H1 (cell line): ENCODE measurements at regions not wholly inside any gene's neighbourhood (a gene's known extent, or its start where the extent isn't known, plus 50 kb on each side); places are given as distances from the start of the nearest gene placed in this dataset.
"Not testable (repeated sequence)": the region's sequence is repeated elsewhere in the genome, so short reads cannot be mapped to it uniquely, and the experiment has no call there.

Experiments
- CTCF ChIA-PET: fragments of 300-600 bp; sonication (Branson Sonifier 250); formaldehyde crosslinking; loops from one replicate; lab custom pipeline; 2021; ENCODE audit not compliant: partially characterized antibody; lab: Charles Lee
- POLR2A ChIA-PET: fragments of 300-600 bp; sonication (Branson Sonifier 250); formaldehyde crosslinking; loops from one replicate; lab custom pipeline; 2021; ENCODE audit warnings: inconsistent platforms; ENCODE audit not compliant: partially characterized antibody; lab: Charles Lee
- DNase-seq, 2 experiments: peaks; one replicate each; pipeline versions ENCODE4 v3.0.0 to v3.0.0-alpha.2; 2010 to 2022; ENCODE audit warnings: low spot score in 2 of 2, low read depth in 1 of 2, mixed read lengths in 1 of 2
- FAIRE-seq: peaks from 2 replicates; lab custom pipeline; 2011; peaks lifted over from hg19 to GRCh38; lab: Jason Lieb, UNC
- H2AFZ ChIP-seq: 2 replicates; pipeline ENCODE4 v1.8.1; 2012; ENCODE audit warnings: low read length, inconsistent platforms
- H2AK5ac ChIP-seq: 2 replicates; pipeline ENCODE4 v1.6.1; 2013; ENCODE audit warnings: low read depth, low read length
- H2BK120ac ChIP-seq: replicated peaks from 2 replicates; pipeline ENCODE3; 2013; ENCODE audit warnings: low read depth, low read length, inconsistent platforms
- H2BK12ac ChIP-seq: 2 replicates; pipeline ENCODE4 v1.6.1; 2013; ENCODE audit warnings: low read depth, low read length
- H2BK15ac ChIP-seq: 2 replicates; pipeline ENCODE4 v1.6.1; 2013; ENCODE audit warnings: low read length
- H2BK20ac ChIP-seq: 2 replicates; pipeline ENCODE4 v1.6.1; 2013; ENCODE audit warnings: low read length
- H2BK5ac ChIP-seq: 2 replicates; pipeline ENCODE4 v1.6.1; 2013; ENCODE audit warnings: low read depth, low read length
- H3K14ac ChIP-seq: 2 replicates; pipeline ENCODE4 v1.6.1; 2013; ENCODE audit warnings: inconsistent platforms; ENCODE audit not compliant: insufficient read length
- H3K18ac ChIP-seq: 2 replicates; pipeline ENCODE4 v1.6.1; 2013; ENCODE audit warnings: low read length; ENCODE audit errors: extremely low read depth
- H3K23ac ChIP-seq: 2 replicates; pipeline ENCODE4 v1.6.1; 2013; ENCODE audit warnings: inconsistent platforms; ENCODE audit not compliant: insufficient read length
- H3K23me2 ChIP-seq: 2 replicates; pipeline ENCODE4 v1.6.1; 2013; ENCODE audit warnings: low read depth, low read length
- H3K27ac ChIP-seq: 2 replicates; pipeline ENCODE4 v1.6.1; 2011; ENCODE audit warnings: low read depth, low read length, inconsistent platforms
- H3K27me3 ChIP-seq, 4 experiments: replicated peaks in 1 of 4; 1 replicate in 1 of 4; 2 replicates in 3 of 4; pipeline versions ENCODE4 v1.6.1 to v1.8.1; 2011 to 2013; ENCODE audit warnings: low read length in 3 of 4, mild to moderate bottlenecking in 3 of 4, inconsistent platforms in 2 of 4, mixed read lengths in 2 of 4, moderate library complexity in 1 of 4; ENCODE audit not compliant: control insufficient read depth in 3 of 4, insufficient read depth in 3 of 4; ENCODE audit errors: extremely low read depth in 1 of 4
- H3K36me3 ChIP-seq, 4 experiments: 2 replicates each; pipeline versions ENCODE4 v1.6.1 to v1.8.1; 2011 to 2013; ENCODE audit warnings: mild to moderate bottlenecking in 4 of 4, low read length in 3 of 4, moderate library complexity in 2 of 4, control low read depth in 1 of 4, inconsistent platforms in 1 of 4; ENCODE audit not compliant: insufficient read depth in 4 of 4, control insufficient read depth in 2 of 4
- H3K4ac ChIP-seq: replicated peaks from 2 replicates; pipeline ENCODE3; 2013; ENCODE audit warnings: low read length, low read depth, mixed read lengths, inconsistent platforms; ENCODE audit not compliant: insufficient read length
- H3K4me1 ChIP-seq, 4 experiments: replicated peaks in 1 of 4; 1 replicate in 1 of 4; 2 replicates in 3 of 4; pipeline versions ENCODE4 v1.6.1 to v1.8.1; 2011 to 2013; ENCODE audit warnings: low read length in 3 of 4, inconsistent platforms in 2 of 4, mixed read lengths in 1 of 4; ENCODE audit not compliant: insufficient read depth in 4 of 4, control insufficient read depth in 3 of 4
- H3K4me2 ChIP-seq, 2 experiments: 2 replicates each; pipeline versions ENCODE4 v1.6.1 to v1.8.1; 2011 to 2013; ENCODE audit warnings: low read depth in 2 of 2, low read length in 2 of 2, control low read depth in 1 of 2, inconsistent platforms in 1 of 2, mild to moderate bottlenecking in 1 of 2; ENCODE audit not compliant: insufficient read depth in 1 of 2
- H3K4me3 ChIP-seq, 4 experiments: fragments of 200-600, 300-600 bp in 1 of 4; sonication (generic), shearing (Covaris generic), sonication (Bioruptor Twin) in 1 of 4; 2 replicates each; pipeline versions ENCODE4 v1.5.1 to v1.8.1; 2011 to 2016; ENCODE audit warnings: low read length in 4 of 4, low read depth in 3 of 4, control low read depth in 2 of 4, inconsistent platforms in 2 of 4, mild to moderate bottlenecking in 2 of 4, mixed read lengths in 1 of 4, moderate library complexity in 1 of 4; ENCODE audit not compliant: insufficient read depth in 2 of 4; ENCODE audit errors: extremely low read depth in 1 of 4
- H3K56ac ChIP-seq: replicated peaks from 2 replicates; pipeline ENCODE3; 2013; ENCODE audit warnings: low read depth, mild to moderate bottlenecking, mixed read lengths, low read length, inconsistent platforms; ENCODE audit not compliant: insufficient read length
- H3K79me1 ChIP-seq: 2 replicates; pipeline ENCODE4 v1.6.1; 2013; ENCODE audit warnings: low read depth, low read length, control low read depth
- H3K79me2 ChIP-seq, 2 experiments: 2 replicates each; pipeline versions ENCODE4 v1.6.1 to v1.8.1; 2012 to 2013; ENCODE audit warnings: low read length in 2 of 2, mild to moderate bottlenecking in 2 of 2, inconsistent platforms in 1 of 2; ENCODE audit not compliant: insufficient read depth in 2 of 2, control insufficient read depth in 1 of 2
- H3K9ac ChIP-seq, 4 experiments: replicated peaks in 1 of 4; 1 replicate in 1 of 4; 2 replicates in 3 of 4; pipeline versions ENCODE4 v1.6.1 to v1.8.1; 2011 to 2013; ENCODE audit warnings: low read depth in 3 of 4, low read length in 3 of 4, control low read depth in 2 of 4, mild to moderate bottlenecking in 2 of 4, moderate library complexity in 2 of 4, inconsistent platforms in 1 of 4; ENCODE audit errors: extremely low read depth in 1 of 4
- H3K9me3 ChIP-seq, 2 experiments: 2 replicates each; pipeline versions ENCODE4 v1.6.1 to v1.8.1; 2012 to 2013; ENCODE audit warnings: mild to moderate bottlenecking in 2 of 2, moderate library complexity in 2 of 2, control low read depth in 1 of 2, inconsistent platforms in 1 of 2, low read depth in 1 of 2, low read length in 1 of 2, mixed read lengths in 1 of 2; ENCODE audit not compliant: insufficient read depth in 2 of 2
- H4K20me1 ChIP-seq, 2 experiments: replicated peaks in 1 of 2; 2 replicates each; pipeline versions ENCODE3 to v1.8.1; 2011 to 2013; ENCODE audit warnings: inconsistent platforms in 2 of 2, low read length in 2 of 2, mild to moderate bottlenecking in 1 of 2; ENCODE audit not compliant: insufficient read depth in 2 of 2, control insufficient read depth in 1 of 2
- H4K5ac ChIP-seq: 2 replicates; pipeline ENCODE4 v1.6.1; 2013; ENCODE audit warnings: low read length, low read depth, mixed read lengths, inconsistent platforms; ENCODE audit not compliant: insufficient read length
- H4K8ac ChIP-seq: 2 replicates; pipeline ENCODE4 v1.8.0; 2013; ENCODE audit warnings: mild to moderate bottlenecking, moderate library complexity, low read length, inconsistent platforms; ENCODE audit not compliant: insufficient read depth; ENCODE audit errors: extremely low read depth
- H4K91ac ChIP-seq: replicated peaks from 2 replicates; pipeline ENCODE3; 2013; ENCODE audit warnings: low read length, mixed read lengths, inconsistent platforms; ENCODE audit not compliant: insufficient read length
- WGBS, 2 experiments: shearing (Covaris generic) in 1 of 2; methylation state at CpG; one replicate each; pipeline versions ENCODE4 v1.1.6 to v1.1.7; 2013 to 2015; ENCODE audit warnings: low lambda C conversion rate in 2 of 2, mixed read lengths in 2 of 2, inconsistent platforms in 1 of 2, low coverage in 1 of 2, missing lambda C conversion rate in 1 of 2; ENCODE audit not compliant: insufficient replicate concordance in 2 of 2, insufficient coverage in 1 of 2, insufficient read length in 1 of 2; ENCODE audit errors: extremely low coverage in 1 of 2, missing lambda C conversion rate in 1 of 2; 5-methylcytosine and 5-hydroxymethylcytosine counted together

GRCh38 chr9:65447146-65447545, 162.1 kb upstream of the FOXD4L5 start:
- H3K36me3 ChIP-seq, H3K79me1 ChIP-seq, POLR2A ChIA-PET, H2BK20ac ChIP-seq, H4K8ac ChIP-seq, H3K27ac ChIP-seq, H3K4me3 ChIP-seq, H4K5ac ChIP-seq, H2AK5ac ChIP-seq, H3K18ac ChIP-seq, H3K4ac ChIP-seq, H3K4me1 ChIP-seq, H3K9ac ChIP-seq, H4K91ac ChIP-seq, H3K79me2 ChIP-seq, H3K56ac ChIP-seq, H2BK120ac ChIP-seq, H4K20me1 ChIP-seq, DNase-seq, CTCF ChIA-PET, H2BK5ac ChIP-seq, H3K4me2 ChIP-seq, H3K27me3 ChIP-seq, H3K23me2 ChIP-seq, H2BK15ac ChIP-seq, H3K23ac ChIP-seq, FAIRE-seq, H2BK12ac ChIP-seq, H3K14ac ChIP-seq, H2AFZ ChIP-seq: not testable (repeated sequence)
- peaks cover 0 to 47% of the 10 kb centered on the region in 2 experiments; a peak in 2 of 4 replicates for H3K9me3 ChIP-seq
- no CpG with 5 or more reads among the region's 7 CpGs for WGBS, 2 experiments

GRCh38 chr9:65445991-65446390, 161.0 kb upstream of the FOXD4L5 start:
- CTCF ChIA-PET, FAIRE-seq, H3K79me1 ChIP-seq, H3K23me2 ChIP-seq, H3K4me1 ChIP-seq, H2BK12ac ChIP-seq, H2BK20ac ChIP-seq, H3K4me2 ChIP-seq, H3K27me3 ChIP-seq, H3K4me3 ChIP-seq, H2AFZ ChIP-seq, H4K20me1 ChIP-seq, H4K5ac ChIP-seq, H4K8ac ChIP-seq, H3K56ac ChIP-seq, H2BK15ac ChIP-seq, H3K14ac ChIP-seq, H3K27ac ChIP-seq, H3K4ac ChIP-seq, H3K79me2 ChIP-seq, DNase-seq, H3K18ac ChIP-seq, H2BK120ac ChIP-seq, POLR2A ChIA-PET, H3K9ac ChIP-seq, H4K91ac ChIP-seq, H2BK5ac ChIP-seq, H2AK5ac ChIP-seq, H3K23ac ChIP-seq, H3K36me3 ChIP-seq: not testable (repeated sequence)
- H3K9me3 ChIP-seq: peaks cover 0 to 56% of the 10 kb centered on the region in 2 experiments; a peak in 2 of 4 replicates
- WGBS, 2 experiments: 88% methylated on average over 7 of the region's 7 CpGs; no CpG with 5 or more reads in 1 of the 2 experiments
